NCI-H1694 treated with DMSO at 0.1 percent for 48 hours (cell line): ENCODE measurements at regions not wholly inside any gene's neighbourhood (a gene's known extent, or its start where the extent isn't known, plus 50 kb on each side); places are given as distances from the start of the nearest gene placed in this dataset.
"Not testable (repeated sequence)": the region's sequence is repeated elsewhere in the genome, so short reads cannot be mapped to it uniquely, and the experiment has no call there.

Experiments used
- DNase-seq: peaks from one replicate; lab custom pipeline; 2025; lab: John Stamatoyannopoulos, UW

- DNase-seq, result peak; percentile 60
Measured at GRCh38 chr6:100099189-100100074, 105.4 kb upstream of the MCHR2 start.

GRCh38 chr6:100096936-100097335 is 102.9 kb upstream of the MCHR2 start:
- no peak for DNase-seq

GRCh38 chr6:100096341-100096740 is 102.3 kb upstream of the MCHR2 start:
- DNase-seq, result no peak

GRCh38 chr6:100093405-100093804 is 99.4 kb upstream of the MCHR2 start:
- DNase-seq, result no peak

GRCh38 chr6:100088009-100088408 is 94.0 kb upstream of the MCHR2 start:
- DNase-seq, result no peak

- no peak for DNase-seq
Measured at GRCh38 chr6:100084991-100085364, 91.0 kb upstream of the MCHR2 start.

GRCh38 chr6:100084316-100084990 is 90.4 kb upstream of the MCHR2 start:
- no peak for DNase-seq

- no peak for DNase-seq
Measured at GRCh38 chr6:100078509-100078908, 84.5 kb upstream of the MCHR2 start.

- no peak for DNase-seq
Measured at GRCh38 chr6:100065348-100065747, 71.3 kb upstream of the MCHR2 start.

- no peak for DNase-seq
Measured at GRCh38 chr6:100062621-100063020, 68.6 kb upstream of the MCHR2 start.

GRCh38 chr6:100057941-100058340 is 63.9 kb upstream of the MCHR2 start:
- no peak for DNase-seq

- DNase-seq, result no peak
Measured at GRCh38 chr6:100050550-100050949, 56.5 kb upstream of the MCHR2 start.

GRCh38 chr6:100043961-100044360 is 49.9 kb upstream of the MCHR2 start:
- DNase-seq, result not testable (repeated sequence)
